Endothelial cell of umbilical vein (primary cell): ENCODE measurements at regions not wholly inside any gene's neighbourhood (a gene's known extent, or its start where the extent isn't known, plus 50 kb on each side); places are given as distances from the start of the nearest gene placed in this dataset.

Experiments used
- EZH2 ChIP-seq: IDR thresholded peaks from 2 replicates; pipeline ENCODE4 v1.6.1; 2012; ENCODE audit warnings: borderline replicate concordance, low read depth, mild to moderate bottlenecking, moderate library complexity, low read length, inconsistent platforms; ENCODE audit not compliant: severe bottlenecking
- FOS ChIP-seq: IDR thresholded peaks from 2 replicates; pipeline ENCODE4 v1.6.1; 2011; ENCODE audit warnings: mild to moderate bottlenecking, low read length, moderate library complexity, borderline replicate concordance; ENCODE audit not compliant: insufficient read depth
- GATA2 ChIP-seq: IDR thresholded peaks from 2 replicates; pipeline ENCODE4 v1.7.0; 2011; ENCODE audit warnings: low read depth, mild to moderate bottlenecking, moderate library complexity, mixed read lengths, low read length; ENCODE audit not compliant: insufficient read length, insufficient read depth
- JUN ChIP-seq: IDR thresholded peaks from 2 replicates; pipeline ENCODE4 v1.6.1; 2011; ENCODE audit warnings: borderline replicate concordance, low read depth; ENCODE audit not compliant: insufficient read length, insufficient read depth
- MYC ChIP-seq: IDR thresholded peaks from one replicate; pipeline ENCODE4 v1.6.1; 2011; ENCODE audit warnings: mild to moderate bottlenecking, low read depth, low read length
- POLR2A ChIP-seq: IDR thresholded peaks from 2 replicates; pipeline ENCODE4 v1.6.1; 2012; ENCODE audit warnings: low read depth, mild to moderate bottlenecking, control low read depth, low read length
- POLR2AphosphoS5 ChIP-seq: IDR thresholded peaks from 2 replicates; pipeline ENCODE4 v1.6.1; 2012; ENCODE audit warnings: low read depth, mild to moderate bottlenecking, control low read depth, low read length, moderate library complexity; ENCODE audit not compliant: insufficient read depth
- TF ChIP-seq, protein P1 (sequence below), 2 donors: IDR thresholded peaks; 1 replicate in 1 of 2; 2 replicates in 1 of 2; pipeline ENCODE4 v1.5.1; 2011; ENCODE audit warnings: low read length in 2 of 2, mild to moderate bottlenecking in 2 of 2, moderate library complexity in 2 of 2, control low read depth in 1 of 2, inconsistent platforms in 1 of 2, low read depth in 1 of 2; ENCODE audit not compliant: insufficient read depth in 1 of 2; ENCODE audit errors: extremely low read depth in 1 of 2
- TF ChIP-seq, protein P2 (sequence below): IDR thresholded peaks from 2 replicates; pipeline ENCODE4 v1.6.1; 2011; ENCODE audit not compliant: insufficient read depth, insufficient read length

DNA sequence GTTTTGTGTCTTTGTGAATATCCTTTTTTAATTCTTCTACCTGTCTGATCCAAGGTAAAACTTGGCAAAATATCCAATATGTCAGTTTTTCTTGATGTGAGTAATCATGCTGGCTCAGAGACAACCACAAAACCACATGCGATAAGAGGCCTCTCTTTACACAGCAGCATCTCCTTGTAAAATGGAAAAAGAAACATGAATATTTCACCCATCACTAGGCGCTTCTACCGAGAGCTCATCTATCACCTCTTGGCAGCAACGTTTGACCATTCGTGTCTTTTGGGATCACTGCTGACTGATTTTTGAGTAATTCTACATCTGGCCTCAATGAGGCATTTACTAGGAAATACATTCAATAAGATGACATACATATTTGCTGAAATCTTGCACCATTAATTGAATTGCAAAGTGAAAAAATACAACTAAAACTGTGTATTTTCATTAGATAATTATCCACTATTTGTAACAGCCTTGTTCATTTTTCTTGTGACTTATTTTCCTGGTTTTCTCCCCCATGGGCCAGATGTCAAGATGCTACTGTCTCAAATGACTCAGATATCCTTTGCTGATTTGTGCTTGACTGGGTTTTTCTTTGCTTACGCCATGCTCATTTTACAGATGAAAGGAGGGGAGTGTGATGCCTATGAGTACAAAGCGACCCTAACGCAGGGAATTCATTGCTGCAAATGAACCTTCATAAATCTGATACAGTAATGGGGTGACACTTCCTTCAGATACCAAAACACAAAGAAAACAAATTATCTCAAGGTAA is 467.5 kb downstream of the FBXO15 start:
- TF ChIP-seq, protein P1, sequence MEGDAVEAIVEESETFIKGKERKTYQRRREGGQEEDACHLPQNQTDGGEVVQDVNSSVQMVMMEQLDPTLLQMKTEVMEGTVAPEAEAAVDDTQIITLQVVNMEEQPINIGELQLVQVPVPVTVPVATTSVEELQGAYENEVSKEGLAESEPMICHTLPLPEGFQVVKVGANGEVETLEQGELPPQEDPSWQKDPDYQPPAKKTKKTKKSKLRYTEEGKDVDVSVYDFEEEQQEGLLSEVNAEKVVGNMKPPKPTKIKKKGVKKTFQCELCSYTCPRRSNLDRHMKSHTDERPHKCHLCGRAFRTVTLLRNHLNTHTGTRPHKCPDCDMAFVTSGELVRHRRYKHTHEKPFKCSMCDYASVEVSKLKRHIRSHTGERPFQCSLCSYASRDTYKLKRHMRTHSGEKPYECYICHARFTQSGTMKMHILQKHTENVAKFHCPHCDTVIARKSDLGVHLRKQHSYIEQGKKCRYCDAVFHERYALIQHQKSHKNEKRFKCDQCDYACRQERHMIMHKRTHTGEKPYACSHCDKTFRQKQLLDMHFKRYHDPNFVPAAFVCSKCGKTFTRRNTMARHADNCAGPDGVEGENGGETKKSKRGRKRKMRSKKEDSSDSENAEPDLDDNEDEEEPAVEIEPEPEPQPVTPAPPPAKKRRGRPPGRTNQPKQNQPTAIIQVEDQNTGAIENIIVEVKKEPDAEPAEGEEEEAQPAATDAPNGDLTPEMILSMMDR (IDR thresholded peaks at IDR 0.05; ENCODE audit: extremely low read depth in 1 of 2, insufficient read depth in 1 of 2, low read depth in 1 of 2, low read length in 2 of 2), result no peak
- no peak for TF ChIP-seq POLR2AphosphoS5
- no peak for TF ChIP-seq POLR2A
- TF ChIP-seq EZH2, result no peak
- no peak for TF ChIP-seq JUN
- TF ChIP-seq FOS, result no peak
- TF ChIP-seq, protein P2, sequence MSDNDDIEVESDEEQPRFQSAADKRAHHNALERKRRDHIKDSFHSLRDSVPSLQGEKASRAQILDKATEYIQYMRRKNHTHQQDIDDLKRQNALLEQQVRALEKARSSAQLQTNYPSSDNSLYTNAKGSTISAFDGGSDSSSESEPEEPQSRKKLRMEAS, result no peak
- no peak for TF ChIP-seq MYC
- no peak for TF ChIP-seq GATA2
